ENCODE measurements at regions not wholly inside any gene's neighbourhood (a gene's known extent, or its start where the extent isn't known, plus 50 kb on each side); places are given as distances from the start of the nearest gene placed in this dataset.

DNA sequence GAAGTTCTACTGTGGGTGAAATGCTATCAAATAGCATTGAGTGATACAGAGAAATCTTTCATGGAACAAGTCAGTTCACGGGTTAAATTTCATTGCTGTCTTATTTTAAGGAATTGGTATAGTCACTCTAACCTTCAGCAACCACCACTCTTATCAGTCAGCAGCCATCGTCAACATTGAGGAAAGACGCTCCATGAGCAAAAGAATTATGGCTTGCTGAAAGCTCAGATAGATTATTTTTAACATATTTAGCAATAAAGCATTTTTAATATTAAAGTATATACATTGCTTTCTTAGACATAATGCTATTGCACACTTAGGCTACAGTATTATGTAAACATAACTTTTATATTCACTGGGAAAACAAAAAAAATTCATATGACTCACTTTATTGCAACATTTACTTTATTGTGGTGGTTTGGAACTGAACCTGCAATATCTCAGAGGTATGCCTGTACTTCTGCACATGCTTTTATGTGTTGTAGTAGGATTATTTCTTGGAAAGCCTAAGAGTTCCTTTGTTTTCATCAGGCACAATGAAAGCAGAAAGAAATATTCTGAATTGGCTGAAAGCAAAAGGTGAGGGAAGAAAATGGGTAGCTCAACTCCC is 586.7 kb downstream of the GBA3 start:
- DNase-seq (ENCODE audit: low read depth in 4 of 4, low spot score in 2 of 4) = no peak

DNA sequence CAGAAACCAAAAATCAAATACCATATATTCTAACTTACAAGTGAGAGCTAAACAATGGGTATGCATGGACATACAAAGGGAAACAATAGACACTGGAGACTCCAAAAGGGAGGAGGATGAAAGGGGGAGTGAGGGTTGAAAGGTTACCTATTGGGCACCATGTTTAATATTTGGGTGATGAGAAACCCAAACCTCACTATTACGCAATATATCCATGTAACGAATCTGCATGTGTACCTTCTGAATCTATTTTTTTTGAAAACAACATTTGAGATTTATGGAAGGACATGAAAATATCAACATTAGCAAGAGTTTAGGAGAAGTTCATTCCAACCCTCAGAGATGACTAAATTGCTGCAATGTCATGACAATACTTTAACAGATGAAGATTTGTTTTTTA is 586.1 kb downstream of the GBA3 start:
- DNase-seq (ENCODE audit: low read depth in 4 of 4, low spot score in 2 of 4) = no peak

DNA sequence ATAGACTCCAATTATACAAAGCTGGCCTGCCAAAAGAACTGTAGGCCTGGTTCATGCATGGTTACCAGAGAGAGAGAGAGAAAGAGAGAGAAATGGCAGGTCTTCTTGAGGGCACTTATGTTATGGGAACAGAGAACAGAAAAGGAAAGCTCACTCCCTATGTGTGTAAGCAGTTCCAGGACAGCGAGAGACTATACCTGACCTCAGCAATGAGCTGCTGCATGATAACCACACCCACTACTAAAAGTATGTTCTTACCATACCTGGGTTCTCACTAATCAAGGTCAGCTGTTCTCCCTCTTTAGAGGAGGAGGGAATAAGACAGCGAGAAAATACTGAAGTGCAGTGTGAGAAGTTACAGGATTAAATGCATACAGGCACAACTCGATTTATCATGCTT is 583.3 kb downstream of the GBA3 start:
- no peak for DNase-seq (ENCODE audit: low read depth in 4 of 4, low spot score in 2 of 4)

DNA sequence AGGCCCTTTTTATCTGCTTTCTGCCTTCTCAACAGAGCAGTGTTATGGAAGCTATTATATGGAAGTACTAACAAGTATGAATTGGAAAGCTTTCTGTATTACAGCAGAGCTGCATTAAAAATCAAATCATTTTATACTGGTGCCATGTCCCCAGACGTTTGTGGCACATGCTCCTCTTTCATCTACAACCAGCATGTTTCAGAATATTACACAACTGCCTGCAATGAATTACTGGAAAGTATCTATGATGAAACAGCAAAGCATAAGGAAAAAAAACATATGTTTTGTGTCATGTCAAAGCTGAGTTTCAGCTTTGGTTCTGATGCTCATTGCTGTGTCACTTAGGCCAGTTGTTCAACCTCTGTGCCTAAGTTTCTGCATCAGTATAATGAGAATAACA is 576.8 kb downstream of the GBA3 start:
- no peak for DNase-seq (ENCODE audit: low read depth in 4 of 4, low spot score in 2 of 4)

DNA sequence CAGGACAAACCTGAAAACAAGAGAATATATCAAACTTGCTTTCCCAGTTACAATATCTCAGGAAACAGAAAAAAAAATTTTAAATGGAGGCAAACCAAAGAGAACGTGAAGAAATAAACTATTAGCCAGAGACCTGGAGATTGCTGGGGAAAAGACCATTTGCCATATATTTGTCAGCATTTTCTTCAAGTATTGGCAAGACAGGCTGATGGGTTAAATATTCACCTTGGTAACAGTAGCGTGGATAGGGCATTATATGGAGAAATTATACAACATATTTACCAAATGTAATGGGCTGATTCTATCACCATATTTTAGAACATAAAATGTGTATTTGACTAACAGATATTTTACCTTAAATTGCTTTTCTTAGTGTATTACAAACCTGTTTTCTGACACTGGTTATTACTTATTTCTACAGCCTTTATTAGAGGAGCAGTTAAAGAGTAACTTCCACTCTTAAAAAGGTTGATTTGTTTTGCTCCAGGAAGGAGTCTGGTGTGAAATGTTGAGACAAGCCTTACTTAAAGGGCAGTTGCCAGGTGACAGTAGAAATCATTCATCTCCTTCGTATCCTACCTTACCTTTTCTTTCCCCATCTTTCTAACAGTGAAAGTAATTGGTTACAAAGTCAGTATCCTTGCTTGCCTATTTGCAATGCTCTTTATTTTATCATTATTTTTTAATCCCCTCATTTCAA is 575.5 kb downstream of the GBA3 start:
- peak in 1 of 4 donors; percentile 4 for DNase-seq (ENCODE audit: low read depth in 4 of 4, low spot score in 2 of 4)

DNA sequence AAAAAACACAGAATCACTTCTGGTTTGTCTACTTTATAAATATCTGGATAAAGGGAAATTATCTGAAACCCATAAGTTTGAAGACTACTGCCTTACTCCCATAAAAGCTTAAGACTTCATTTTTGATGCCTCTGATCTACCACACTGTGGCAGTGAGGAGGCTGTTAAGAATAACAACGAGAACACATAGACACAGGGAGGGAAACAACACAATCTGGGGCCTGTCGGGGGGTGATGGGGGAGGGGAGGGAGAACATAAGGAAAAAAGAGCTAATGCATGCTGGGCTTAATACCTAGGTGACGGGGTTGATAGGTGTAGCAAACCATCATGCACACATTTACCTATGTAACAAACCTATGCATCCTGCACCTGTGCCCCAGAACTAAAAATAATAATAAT is 573.7 kb downstream of the GBA3 start:
- DNase-seq (ENCODE audit: low read depth in 4 of 4, low spot score in 2 of 4) = no peak

DNA sequence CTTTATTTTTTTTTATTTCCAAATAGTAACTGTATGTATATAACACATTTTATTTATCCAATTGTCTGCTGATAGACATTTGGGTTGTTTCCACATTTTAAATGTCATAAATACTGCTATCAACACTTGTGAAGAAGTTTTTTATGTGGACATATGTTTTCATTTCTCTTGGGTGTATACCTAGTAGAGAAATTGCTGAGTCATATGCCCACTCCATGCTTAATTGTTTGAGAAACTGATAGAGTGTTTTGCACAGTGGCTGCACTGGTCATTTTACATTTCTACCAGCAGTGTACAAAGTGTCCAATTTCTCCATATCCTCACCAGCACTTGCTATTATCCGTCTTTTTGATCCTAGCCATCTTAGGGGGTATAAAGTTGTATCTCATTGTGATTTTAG is 567.8 kb downstream of the GBA3 start:
- no peak for DNase-seq (ENCODE audit: low read depth in 4 of 4, low spot score in 2 of 4)

DNA sequence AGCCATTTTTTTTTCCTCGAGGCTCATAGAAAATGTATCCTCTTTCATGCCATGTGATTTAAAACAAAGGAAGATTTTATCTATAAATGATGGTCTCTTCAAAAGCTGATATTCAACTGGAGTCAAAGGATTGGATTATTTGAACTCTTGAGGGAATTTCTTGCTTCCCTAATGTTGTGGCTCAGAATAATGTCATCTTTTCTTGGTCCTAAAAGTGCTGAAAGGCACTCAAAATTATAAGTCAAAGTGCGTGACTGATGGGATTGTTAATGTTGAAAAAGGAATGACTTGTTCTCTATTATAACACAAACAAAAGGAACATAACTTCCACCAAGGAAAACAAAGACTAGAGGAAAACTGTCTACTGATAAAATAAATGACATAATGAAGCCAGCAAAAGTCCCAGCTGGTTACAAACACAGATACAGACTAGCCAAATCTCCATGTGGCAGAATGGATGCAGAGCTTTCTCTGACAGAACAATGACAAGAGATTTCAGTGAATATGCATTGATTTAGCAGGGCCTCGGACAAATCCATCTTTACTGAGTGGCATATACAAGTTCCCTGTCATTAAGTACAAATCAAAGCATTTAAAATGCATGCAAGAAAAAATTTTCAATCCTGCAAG is 552.6 kb downstream of the GBA3 start:
- DNase-seq (ENCODE audit: low read depth in 4 of 4, low spot score in 2 of 4) = no peak

- DNase-seq (ENCODE audit: low read depth in 4 of 4, low spot score in 2 of 4) = no peak
Observed at GRCh38 chr4:23242962-23243361, 550.2 kb downstream of the GBA3 start.

DNA sequence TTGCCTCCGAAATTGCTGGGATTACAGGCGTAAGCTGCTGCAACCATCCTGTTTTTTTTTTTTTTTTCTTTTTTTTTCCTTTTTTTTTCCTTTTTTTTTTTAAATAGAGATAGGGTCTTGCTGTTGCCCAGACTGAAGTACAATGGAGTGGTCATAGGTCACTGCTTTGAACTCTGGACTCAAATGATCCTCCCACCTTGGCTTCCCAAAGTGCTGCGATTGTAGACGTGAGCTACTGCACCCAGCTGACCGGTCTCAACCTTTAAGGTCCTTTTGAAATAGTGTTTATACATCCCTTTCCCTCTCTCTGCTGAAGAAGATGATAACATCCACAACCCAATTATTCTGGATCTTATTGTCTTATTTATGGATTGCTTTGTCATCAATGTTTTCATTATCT is 548.7 kb downstream of the GBA3 start:
- no peak for DNase-seq (ENCODE audit: low read depth in 4 of 4, low spot score in 2 of 4)

GRCh38 chr4:23238848-23239247 is 546.1 kb downstream of the GBA3 start:
- no peak for DNase-seq (ENCODE audit: low read depth in 4 of 4, low spot score in 2 of 4)

- no peak for DNase-seq (ENCODE audit: low read depth in 4 of 4, low spot score in 2 of 4)
Observed at GRCh38 chr4:23237771-23238170, 545.0 kb downstream of the GBA3 start.

GRCh38 chr4:23235628-23236390 is 543.1 kb downstream of the GBA3 start:
- DNase-seq (ENCODE audit: low read depth in 4 of 4, low spot score in 2 of 4) = no peak

GRCh38 chr4:23234716-23235115 is 542.0 kb downstream of the GBA3 start:
- no peak for DNase-seq (ENCODE audit: low read depth in 4 of 4, low spot score in 2 of 4)

- no peak for DNase-seq (ENCODE audit: low read depth in 4 of 4, low spot score in 2 of 4)
Observed at GRCh38 chr4:23234018-23234417, 541.3 kb downstream of the GBA3 start.

- DNase-seq (ENCODE audit: low read depth in 4 of 4, low spot score in 2 of 4) = no peak
Observed at GRCh38 chr4:23233596-23233995, 540.9 kb downstream of the GBA3 start.

DNA sequence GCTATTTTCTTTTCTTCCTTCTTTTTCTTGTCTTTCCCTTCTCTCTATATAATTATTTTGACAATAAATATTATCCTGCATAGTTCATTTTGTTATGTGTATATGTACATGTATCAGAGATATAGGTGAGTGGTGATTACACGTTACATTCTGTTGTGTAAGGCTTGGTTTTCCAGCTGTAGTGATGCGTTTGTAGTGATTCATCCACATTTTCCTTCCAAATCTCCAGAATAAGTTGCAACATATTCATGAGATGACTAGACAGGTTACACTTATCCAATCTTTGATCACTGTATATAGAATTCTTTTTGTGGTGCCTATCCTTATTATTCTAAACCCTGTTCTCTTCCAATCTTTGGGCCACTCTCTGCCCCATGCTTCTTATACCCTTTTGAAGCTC is 540.2 kb downstream of the GBA3 start:
- DNase-seq (ENCODE audit: low read depth in 4 of 4, low spot score in 2 of 4) = no peak

DNA sequence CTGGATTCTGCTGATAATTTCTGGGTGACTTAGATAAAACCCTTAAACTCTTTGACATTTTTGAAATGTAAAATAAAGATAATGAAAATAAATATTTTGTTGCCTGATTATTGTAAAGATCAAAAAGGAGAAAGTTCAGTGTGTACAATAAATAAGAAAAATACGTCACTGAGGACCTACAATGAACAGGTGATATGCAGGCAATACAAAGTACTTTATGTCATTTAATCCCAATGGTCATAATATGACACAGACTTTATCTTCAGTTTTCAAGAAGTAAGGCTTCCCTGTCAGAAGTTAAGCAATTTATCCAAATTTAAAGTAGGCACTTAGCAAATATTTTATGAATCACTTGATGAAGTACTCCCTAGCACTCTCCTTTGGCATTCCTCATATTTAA is 532.8 kb downstream of the GBA3 start:
- DNase-seq (ENCODE audit: low read depth in 4 of 4, low spot score in 2 of 4) = no peak

DNA sequence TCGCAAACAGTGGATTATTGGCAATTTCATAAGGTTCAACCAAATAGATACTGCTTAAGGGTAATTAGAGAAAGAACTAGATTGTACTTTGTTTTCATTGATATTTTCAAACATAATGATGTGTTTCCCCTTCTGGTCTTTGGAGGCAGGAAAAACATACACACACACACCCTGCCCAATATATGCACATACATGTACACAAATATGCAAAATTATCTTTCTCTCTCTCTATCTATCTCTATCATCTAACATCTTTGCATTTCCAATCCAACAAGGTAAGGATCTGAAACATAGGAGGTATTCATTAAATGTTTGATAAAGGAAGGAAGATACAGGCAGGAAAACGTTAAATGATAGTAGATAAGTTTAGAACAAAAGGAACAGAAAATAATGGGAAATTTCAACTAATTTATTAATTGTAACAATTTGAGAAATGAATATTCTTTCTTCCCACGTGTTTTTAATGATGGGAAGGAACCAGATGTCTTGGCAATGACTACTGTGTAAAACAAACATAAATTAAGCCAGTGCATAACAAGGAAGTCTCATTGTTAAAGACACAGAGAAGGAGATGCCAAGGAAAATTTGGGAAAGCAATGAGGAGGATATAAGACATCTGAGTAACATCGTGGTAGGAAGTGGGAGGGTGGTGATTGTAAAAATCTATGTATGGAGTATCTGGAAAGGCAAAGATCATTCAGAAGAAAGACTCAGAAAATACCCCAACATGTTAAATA is 532.1 kb downstream of the GBA3 start:
- no peak for DNase-seq (ENCODE audit: low read depth in 4 of 4, low spot score in 2 of 4)

DNA sequence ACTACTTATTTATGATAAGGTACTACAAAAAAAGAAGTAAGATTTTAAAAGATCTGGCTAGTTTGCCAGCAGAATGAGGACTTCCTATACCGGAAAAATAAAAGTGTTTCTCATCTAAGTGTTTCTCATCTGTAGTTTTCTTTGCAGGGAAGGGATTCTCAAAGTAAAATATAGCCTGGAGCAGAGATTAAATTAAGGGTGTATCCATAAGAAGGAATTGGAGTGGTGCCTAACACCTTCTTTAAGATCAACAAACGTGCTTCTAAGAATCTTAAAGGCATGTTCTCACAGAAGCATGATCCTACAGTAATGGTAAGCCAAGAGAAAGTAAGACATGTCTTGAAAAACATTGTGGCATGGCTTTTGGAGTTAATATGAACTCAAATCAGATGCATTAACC is 528.2 kb downstream of the GBA3 start:
- DNase-seq (ENCODE audit: low read depth in 4 of 4, low spot score in 2 of 4) = no peak
